HG02885 (cell line): ENCODE measurements at regions not wholly inside any gene's neighbourhood (a gene's known extent, or its start where the extent isn't known, plus 50 kb on each side); places are given as distances from the start of the nearest gene placed in this dataset.
"Not testable (repeated sequence)": the region's sequence is repeated elsewhere in the genome, so short reads cannot be mapped to it uniquely, and the experiment has no call there.

Source experiments
- ATAC-seq: cut with Tn5 transposase; IDR thresholded peaks from one replicate; pipeline ENCODE4 v1.9.1; 2021; ENCODE audit warnings: mild to moderate bottlenecking; ENCODE audit not compliant: unreplicated experiment, poor library complexity

- ATAC-seq: no peak
These were observed 775.9 kb upstream of the CDH9 start for GRCh38 chr5:27814286-27814685.

- ATAC-seq: no peak
These were observed 772.1 kb upstream of the CDH9 start for GRCh38 chr5:27810458-27810857.

GRCh38 chr5:27797220-27797619 is 758.8 kb upstream of the CDH9 start:
- no peak for ATAC-seq

- no peak for ATAC-seq
These were observed 749.8 kb upstream of the CDH9 start for GRCh38 chr5:27788184-27788583.

- ATAC-seq: no peak
These were observed 745.9 kb upstream of the CDH9 start for GRCh38 chr5:27784317-27784716.

GRCh38 chr5:27778121-27778520 is 739.7 kb upstream of the CDH9 start:
- no peak for ATAC-seq

GRCh38 chr5:27773636-27774035 is 735.2 kb upstream of the CDH9 start:
- no peak for ATAC-seq

GRCh38 chr5:27773166-27773565 is 734.8 kb upstream of the CDH9 start:
- ATAC-seq: no peak

GRCh38 chr5:27769748-27770402 is 731.5 kb upstream of the CDH9 start:
- no peak for ATAC-seq

- ATAC-seq: no peak
These were observed 710.5 kb upstream of the CDH9 start for GRCh38 chr5:27748847-27749246.

- not testable (repeated sequence) for ATAC-seq
These were observed 705.1 kb upstream of the CDH9 start for GRCh38 chr5:27743383-27743979.

GRCh38 chr5:27742805-27743204 is 704.4 kb upstream of the CDH9 start:
- no peak for ATAC-seq

GRCh38 chr5:27734838-27735237 is 696.5 kb upstream of the CDH9 start:
- ATAC-seq: no peak

- ATAC-seq: no peak
These were observed 694.9 kb upstream of the CDH9 start for GRCh38 chr5:27733237-27733636.

- no peak for ATAC-seq
These were observed 688.9 kb upstream of the CDH9 start for GRCh38 chr5:27727254-27727653.

- ATAC-seq: no peak
These were observed 684.0 kb upstream of the CDH9 start for GRCh38 chr5:27722337-27722736.

- ATAC-seq: no peak
These were observed 670.1 kb upstream of the CDH9 start for GRCh38 chr5:27708534-27708933.

- ATAC-seq: no peak
These were observed 668.4 kb upstream of the CDH9 start for GRCh38 chr5:27706832-27707231.

- ATAC-seq: no peak
These were observed 667.3 kb upstream of the CDH9 start for GRCh38 chr5:27705661-27706060.

- no peak for ATAC-seq
These were observed 663.8 kb upstream of the CDH9 start for GRCh38 chr5:27701931-27702903.

GRCh38 chr5:27700526-27700925 is 662.1 kb upstream of the CDH9 start:
- ATAC-seq: no peak
